Stomach (tissue), 4 donors: ENCODE measurements at regions not wholly inside any gene's neighbourhood (a gene's known extent, or its start where the extent isn't known, plus 50 kb on each side); places are given as distances from the start of the nearest gene placed in this dataset.

ENCODE experiments used
- EP300 ChIP-seq: sonication (generic); formaldehyde crosslinking; IDR thresholded peaks from one replicate; pipeline ENCODE4 v1.6.1; 2017; ENCODE audit warnings: antibody characterized with exemption
- POLR2A ChIP-seq, 4 donors: fragments of 450-650 bp; IDR thresholded peaks; one replicate each; pipeline ENCODE4 v1.6.1; 2016; ENCODE audit warnings: antibody characterized with exemption in 4 of 4, control low read depth in 2 of 4, mild to moderate bottlenecking in 1 of 4, moderate library complexity in 1 of 4
- TF ChIP-seq, protein P1 (sequence below), 7 experiments: fragments of 450-650 bp in 4 of 7; fragments of 200-600 bp in 3 of 7; sonication (generic) in 3 of 7; IDR thresholded peaks; one replicate each; pipeline ENCODE4 v1.5.1; 2016 to 2019; ENCODE audit warnings: antibody characterized with exemption in 7 of 7, control low read depth in 2 of 7, mild to moderate bottlenecking in 1 of 7

DNA sequence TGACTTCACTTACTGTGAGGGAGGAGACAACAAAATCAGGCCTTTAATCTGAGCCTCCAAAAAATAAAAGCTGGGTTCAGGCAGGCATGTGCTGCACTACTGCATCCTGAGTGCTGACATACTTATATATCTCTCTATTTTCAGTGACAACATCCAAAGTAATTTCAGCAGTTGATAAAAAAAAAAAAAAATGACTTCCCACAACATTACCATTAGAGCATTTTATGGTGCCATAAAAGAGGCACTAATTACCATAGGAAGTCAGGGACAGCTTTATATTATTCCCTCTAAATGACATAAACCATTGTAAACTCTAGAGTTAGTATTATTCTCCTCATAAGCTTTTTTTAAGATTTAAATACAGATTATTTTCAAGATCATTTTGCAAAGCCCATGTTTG, 346.1 kb downstream of the SLCO4C1 start:
- TF ChIP-seq, protein P1, sequence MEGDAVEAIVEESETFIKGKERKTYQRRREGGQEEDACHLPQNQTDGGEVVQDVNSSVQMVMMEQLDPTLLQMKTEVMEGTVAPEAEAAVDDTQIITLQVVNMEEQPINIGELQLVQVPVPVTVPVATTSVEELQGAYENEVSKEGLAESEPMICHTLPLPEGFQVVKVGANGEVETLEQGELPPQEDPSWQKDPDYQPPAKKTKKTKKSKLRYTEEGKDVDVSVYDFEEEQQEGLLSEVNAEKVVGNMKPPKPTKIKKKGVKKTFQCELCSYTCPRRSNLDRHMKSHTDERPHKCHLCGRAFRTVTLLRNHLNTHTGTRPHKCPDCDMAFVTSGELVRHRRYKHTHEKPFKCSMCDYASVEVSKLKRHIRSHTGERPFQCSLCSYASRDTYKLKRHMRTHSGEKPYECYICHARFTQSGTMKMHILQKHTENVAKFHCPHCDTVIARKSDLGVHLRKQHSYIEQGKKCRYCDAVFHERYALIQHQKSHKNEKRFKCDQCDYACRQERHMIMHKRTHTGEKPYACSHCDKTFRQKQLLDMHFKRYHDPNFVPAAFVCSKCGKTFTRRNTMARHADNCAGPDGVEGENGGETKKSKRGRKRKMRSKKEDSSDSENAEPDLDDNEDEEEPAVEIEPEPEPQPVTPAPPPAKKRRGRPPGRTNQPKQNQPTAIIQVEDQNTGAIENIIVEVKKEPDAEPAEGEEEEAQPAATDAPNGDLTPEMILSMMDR (IDR thresholded peaks at IDR 0.05): no peak
- TF ChIP-seq EP300: no peak
- TF ChIP-seq POLR2A (IDR thresholded peaks at IDR 0.05): no peak
